ENCODE measurements at regions not wholly inside any gene's neighbourhood (a gene's known extent, or its start where the extent isn't known, plus 50 kb on each side); places are given as distances from the start of the nearest gene placed in this dataset.

DNA sequence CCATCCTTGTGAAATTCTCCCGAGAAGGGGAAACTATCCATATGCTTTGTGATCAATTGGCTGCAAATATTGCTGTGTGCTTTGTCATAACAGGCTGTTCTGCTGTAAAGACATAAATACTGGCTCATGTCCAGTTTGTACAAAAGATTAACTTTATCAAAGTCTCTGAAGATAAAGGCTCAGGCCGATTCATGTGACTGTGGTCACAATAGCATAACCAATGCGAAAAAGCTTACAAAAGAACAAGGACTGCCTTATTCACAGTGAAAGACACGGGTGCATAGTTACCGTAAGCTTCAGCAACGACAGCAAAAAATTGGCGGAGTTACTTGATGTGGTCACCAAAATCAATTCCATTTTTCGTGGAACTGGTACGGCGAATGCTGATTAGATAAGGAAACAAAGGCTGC lies 173.6 kb upstream of the CHRM3 start:
- no peak for DNase-seq (ENCODE audit: low read depth)
- TF ChIP-seq, protein P1, sequence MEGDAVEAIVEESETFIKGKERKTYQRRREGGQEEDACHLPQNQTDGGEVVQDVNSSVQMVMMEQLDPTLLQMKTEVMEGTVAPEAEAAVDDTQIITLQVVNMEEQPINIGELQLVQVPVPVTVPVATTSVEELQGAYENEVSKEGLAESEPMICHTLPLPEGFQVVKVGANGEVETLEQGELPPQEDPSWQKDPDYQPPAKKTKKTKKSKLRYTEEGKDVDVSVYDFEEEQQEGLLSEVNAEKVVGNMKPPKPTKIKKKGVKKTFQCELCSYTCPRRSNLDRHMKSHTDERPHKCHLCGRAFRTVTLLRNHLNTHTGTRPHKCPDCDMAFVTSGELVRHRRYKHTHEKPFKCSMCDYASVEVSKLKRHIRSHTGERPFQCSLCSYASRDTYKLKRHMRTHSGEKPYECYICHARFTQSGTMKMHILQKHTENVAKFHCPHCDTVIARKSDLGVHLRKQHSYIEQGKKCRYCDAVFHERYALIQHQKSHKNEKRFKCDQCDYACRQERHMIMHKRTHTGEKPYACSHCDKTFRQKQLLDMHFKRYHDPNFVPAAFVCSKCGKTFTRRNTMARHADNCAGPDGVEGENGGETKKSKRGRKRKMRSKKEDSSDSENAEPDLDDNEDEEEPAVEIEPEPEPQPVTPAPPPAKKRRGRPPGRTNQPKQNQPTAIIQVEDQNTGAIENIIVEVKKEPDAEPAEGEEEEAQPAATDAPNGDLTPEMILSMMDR (IDR thresholded peaks at IDR 0.05; ENCODE audit: insufficient read depth, low read depth, low read length): no peak
- H3K4me3 ChIP-seq (ENCODE audit: low read depth, low read length): no peak overlapping the region

DNA sequence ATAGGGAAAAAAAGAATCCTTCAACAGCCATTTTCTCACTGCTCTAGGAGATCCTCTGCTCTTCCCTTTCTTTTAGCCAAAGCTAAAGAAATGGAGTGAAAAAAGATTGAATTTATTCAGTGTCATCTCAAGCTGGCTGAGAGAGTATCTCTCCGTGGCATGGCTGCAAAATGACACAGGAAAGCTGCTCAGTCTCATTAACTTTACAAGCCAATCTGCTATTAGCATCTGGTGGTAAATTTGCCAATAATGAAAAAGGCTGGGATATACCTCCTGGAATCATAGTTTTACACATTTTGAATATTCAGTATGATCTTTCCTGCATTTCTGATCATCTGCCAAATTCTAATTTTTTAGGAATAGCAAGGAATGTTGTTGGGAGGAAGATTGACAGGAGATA lies 176.8 kb upstream of the CHRM3 start:
- no peak for DNase-seq (ENCODE audit: low read depth)

DNA sequence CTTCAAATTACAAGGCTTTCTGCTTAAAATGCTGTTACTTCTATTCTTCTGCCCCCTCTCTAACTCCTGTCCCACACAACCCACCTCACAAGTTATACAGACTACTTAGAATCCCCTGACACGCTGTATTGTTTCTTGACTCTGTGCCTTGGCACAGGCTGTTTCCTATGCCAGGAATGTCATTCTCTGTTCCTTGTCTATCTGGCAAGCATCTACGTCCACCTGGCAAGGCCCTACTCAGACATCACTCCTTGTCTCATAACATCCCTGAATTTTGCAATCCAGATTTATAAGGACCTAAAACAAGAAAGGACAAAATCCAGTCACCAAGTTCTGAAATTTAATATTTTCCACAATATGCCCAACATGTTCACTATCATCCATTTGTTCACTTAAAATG lies 182.0 kb upstream of the CHRM3 start:
- no peak overlapping the region for H3K4me3 ChIP-seq (ENCODE audit: low read depth, low read length)
- TF ChIP-seq, protein P1 (IDR thresholded peaks at IDR 0.05; ENCODE audit: insufficient read depth, low read depth, low read length): no peak
- no peak for DNase-seq (ENCODE audit: low read depth)

More for the DNA sequence above, 176.8 kb upstream of the CHRM3 start:
- no peak overlapping the region for H3K4me3 ChIP-seq (ENCODE audit: low read depth, low read length)
- TF ChIP-seq, protein P1 (IDR thresholded peaks at IDR 0.05; ENCODE audit: insufficient read depth, low read depth, low read length): no peak

DNA sequence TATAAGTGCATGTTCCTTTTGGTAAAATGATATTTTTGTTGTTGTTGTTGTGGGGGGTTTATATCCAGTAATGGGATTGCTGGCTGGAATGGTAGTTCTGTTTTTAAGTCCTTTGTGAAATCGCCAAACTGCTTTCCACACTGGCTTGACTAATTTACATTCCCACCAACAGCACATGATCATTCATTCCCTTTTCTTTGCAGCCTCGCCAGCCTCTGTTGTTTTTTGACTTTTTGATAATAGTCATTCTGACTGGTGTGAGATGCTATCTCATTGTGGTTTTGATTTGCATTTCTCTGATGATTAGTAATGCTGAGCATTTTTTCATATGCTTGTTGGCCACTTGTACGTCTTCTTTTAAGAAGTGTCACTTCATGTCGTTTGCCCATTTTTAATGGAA lies 188.5 kb upstream of the CHRM3 start:
- TF ChIP-seq, protein P1 (IDR thresholded peaks at IDR 0.05; ENCODE audit: insufficient read depth, low read depth, low read length): no peak
- DNase-seq (ENCODE audit: low read depth): no peak
- H3K4me3 ChIP-seq (ENCODE audit: low read depth, low read length): no peak overlapping the region

DNA sequence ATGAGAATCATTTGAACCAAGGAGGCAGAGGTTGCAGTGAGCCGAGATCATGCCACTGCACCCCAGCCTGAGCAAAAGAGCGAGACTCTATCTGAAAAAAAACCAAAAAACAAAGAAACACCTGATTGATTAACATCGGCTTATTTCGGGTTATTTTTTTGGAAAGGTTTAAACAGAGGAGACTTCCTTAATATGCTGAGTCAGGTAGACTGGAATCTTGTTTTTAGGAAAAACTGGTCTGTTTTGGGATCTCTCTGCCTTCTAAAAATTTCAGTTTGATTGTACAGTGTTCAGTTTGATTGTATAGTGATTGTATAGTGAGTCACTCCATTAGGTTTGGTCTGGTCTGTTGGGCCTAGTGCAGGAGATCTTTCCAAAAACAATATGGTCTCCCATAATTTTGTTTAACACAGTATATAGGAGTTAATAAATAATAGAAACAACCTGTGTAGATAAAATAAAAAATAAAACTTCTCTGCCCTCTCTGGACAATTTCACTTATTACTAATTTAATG lies 196.3 kb upstream of the CHRM3 start:
- TF ChIP-seq, protein P1 (IDR thresholded peaks at IDR 0.05; ENCODE audit: insufficient read depth, low read depth, low read length): no peak
- no peak overlapping the region for H3K4me3 ChIP-seq (ENCODE audit: low read depth, low read length)
- DNase-seq (ENCODE audit: low read depth): no peak

DNA sequence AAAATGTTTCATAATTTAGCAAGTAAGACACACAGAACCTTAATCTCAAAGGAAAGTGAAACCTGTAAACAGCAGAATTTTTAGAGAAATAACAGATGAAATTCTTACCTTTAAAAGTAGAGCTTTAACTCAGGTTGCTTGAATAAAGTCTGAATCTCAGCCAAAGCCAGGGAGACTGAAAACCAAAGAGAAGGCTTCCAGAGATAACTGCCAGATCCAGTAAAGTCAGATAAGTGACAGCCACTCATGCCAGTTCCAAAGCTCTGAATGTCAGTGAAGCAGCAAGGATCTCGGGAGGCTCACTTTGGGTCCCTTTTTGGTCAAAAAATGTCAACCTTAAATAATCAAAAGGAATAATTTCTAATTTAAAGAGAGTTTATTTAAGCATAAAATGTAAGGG lies 199.9 kb upstream of the CHRM3 start:
- no peak for DNase-seq (ENCODE audit: low read depth)
- TF ChIP-seq, protein P1 (IDR thresholded peaks at IDR 0.05; ENCODE audit: insufficient read depth, low read depth, low read length): no peak

DNA sequence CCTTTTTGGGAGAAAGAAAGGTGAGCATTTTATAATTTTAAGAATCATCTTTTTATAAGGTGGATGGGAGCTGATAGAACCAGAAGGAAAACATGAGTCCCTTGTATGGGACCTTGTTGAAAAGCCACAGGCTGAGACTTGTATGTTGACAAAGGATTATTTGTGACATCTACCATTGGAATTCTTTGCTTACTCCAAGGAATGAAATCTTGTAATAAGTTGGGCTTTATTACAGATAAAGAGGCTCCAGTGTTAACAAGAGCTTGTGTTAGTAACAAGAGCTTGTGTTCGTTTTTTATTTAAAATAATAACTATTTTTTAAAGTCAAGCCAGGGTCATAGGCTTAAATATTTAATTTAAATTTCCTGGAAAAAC lies 201.1 kb upstream of the CHRM3 start:
- TF ChIP-seq, protein P1 (IDR thresholded peaks at IDR 0.05; ENCODE audit: insufficient read depth, low read depth, low read length): no peak
- no peak overlapping the region for H3K4me3 ChIP-seq (ENCODE audit: low read depth, low read length)
- no peak for DNase-seq (ENCODE audit: low read depth)

More for the DNA sequence above, 199.9 kb upstream of the CHRM3 start:
- no peak overlapping the region for H3K4me3 ChIP-seq (ENCODE audit: low read depth, low read length)
